Ishikawa (cell line): ENCODE measurements at regions not wholly inside any gene's neighbourhood (a gene's known extent, or its start where the extent isn't known, plus 50 kb on each side); places are given as distances from the start of the nearest gene placed in this dataset.
A peak's percentile ranks its signal among the peaks of the same experiment; 100 is the strongest.

ENCODE experiments used
- CEBPB ChIP-seq: IDR thresholded peaks from 2 replicates; pipeline ENCODE4 v1.6.1; 2012
- CREB1 ChIP-seq: IDR thresholded peaks from 2 replicates; pipeline ENCODE4 v1.6.1; 2012; ENCODE audit warnings: low read depth
- EGR1 ChIP-seq: IDR thresholded peaks from 2 replicates; pipeline ENCODE4 v1.6.1; 2012
- EP300 ChIP-seq: IDR thresholded peaks from 2 replicates; pipeline ENCODE4 v1.6.1; 2012; ENCODE audit warnings: borderline replicate concordance
- FOXM1 ChIP-seq: IDR thresholded peaks from 2 replicates; pipeline ENCODE4 v1.6.1; 2012; ENCODE audit warnings: low read depth, borderline replicate concordance
- MAX ChIP-seq: IDR thresholded peaks from 2 replicates; pipeline ENCODE4 v1.6.1; 2012
- NFIC ChIP-seq: IDR thresholded peaks from 2 replicates; pipeline ENCODE4 v1.6.1; 2012
- RAD21 ChIP-seq: IDR thresholded peaks from 2 replicates; pipeline ENCODE4 v1.6.1; 2012; ENCODE audit warnings: low read depth
- TAF1 ChIP-seq: IDR thresholded peaks from 2 replicates; pipeline ENCODE4 v1.6.1; 2012; ENCODE audit warnings: low read depth, mild to moderate bottlenecking
- TCF12 ChIP-seq: IDR thresholded peaks from 2 replicates; pipeline ENCODE4 v1.6.1; 2012; ENCODE audit warnings: low read depth
- TEAD4 ChIP-seq: IDR thresholded peaks from 2 replicates; pipeline ENCODE4 v1.6.1; 2012
- YY1 ChIP-seq: IDR thresholded peaks from 2 replicates; pipeline ENCODE4 v1.6.1; 2012; ENCODE audit warnings: low read depth
- ZBTB7A ChIP-seq: IDR thresholded peaks from 2 replicates; pipeline ENCODE4 v1.6.1; 2012; ENCODE audit warnings: low read depth
- TF ChIP-seq, protein P1 (sequence below): IDR thresholded peaks from 2 replicates; pipeline ENCODE4 v1.6.1; 2012
- TF ChIP-seq, protein P2 (sequence below): IDR thresholded peaks from 2 replicates; pipeline ENCODE4 v1.6.1; 2012; ENCODE audit warnings: low read depth, mild to moderate bottlenecking

DNA sequence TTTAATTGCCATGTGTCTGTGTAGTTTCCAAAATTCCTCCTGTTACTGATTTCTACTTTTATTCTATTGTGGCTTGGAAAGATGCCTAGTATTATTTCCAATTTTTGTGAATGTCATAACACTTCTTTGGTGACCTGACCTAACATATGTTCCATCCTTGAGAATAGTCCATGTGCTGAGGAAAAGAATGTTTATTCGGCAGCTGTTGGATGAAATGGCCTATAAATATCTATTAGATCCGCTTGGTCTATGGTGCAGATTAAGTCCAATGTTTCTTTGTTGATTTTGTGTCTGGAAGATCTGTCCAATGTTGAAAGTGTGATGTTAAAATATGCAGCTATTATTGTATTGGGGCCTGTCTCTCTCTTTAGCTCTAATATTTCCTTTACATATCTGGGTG is 219.2 kb upstream of the HDX start:
- TF ChIP-seq MAX (no peak), CREB1 (no peak), TCF12 (no peak), TEAD4 (no peak), EP300 (no peak), RAD21 (no peak), ZBTB7A (no peak), FOXM1 (no peak), CEBPB (no peak), NFIC (no peak), YY1 (no peak)
- TF ChIP-seq, protein P1, sequence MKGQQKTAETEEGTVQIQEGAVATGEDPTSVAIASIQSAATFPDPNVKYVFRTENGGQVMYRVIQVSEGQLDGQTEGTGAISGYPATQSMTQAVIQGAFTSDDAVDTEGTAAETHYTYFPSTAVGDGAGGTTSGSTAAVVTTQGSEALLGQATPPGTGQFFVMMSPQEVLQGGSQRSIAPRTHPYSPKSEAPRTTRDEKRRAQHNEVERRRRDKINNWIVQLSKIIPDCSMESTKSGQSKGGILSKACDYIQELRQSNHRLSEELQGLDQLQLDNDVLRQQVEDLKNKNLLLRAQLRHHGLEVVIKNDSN: no peak
- TF ChIP-seq, protein P2, sequence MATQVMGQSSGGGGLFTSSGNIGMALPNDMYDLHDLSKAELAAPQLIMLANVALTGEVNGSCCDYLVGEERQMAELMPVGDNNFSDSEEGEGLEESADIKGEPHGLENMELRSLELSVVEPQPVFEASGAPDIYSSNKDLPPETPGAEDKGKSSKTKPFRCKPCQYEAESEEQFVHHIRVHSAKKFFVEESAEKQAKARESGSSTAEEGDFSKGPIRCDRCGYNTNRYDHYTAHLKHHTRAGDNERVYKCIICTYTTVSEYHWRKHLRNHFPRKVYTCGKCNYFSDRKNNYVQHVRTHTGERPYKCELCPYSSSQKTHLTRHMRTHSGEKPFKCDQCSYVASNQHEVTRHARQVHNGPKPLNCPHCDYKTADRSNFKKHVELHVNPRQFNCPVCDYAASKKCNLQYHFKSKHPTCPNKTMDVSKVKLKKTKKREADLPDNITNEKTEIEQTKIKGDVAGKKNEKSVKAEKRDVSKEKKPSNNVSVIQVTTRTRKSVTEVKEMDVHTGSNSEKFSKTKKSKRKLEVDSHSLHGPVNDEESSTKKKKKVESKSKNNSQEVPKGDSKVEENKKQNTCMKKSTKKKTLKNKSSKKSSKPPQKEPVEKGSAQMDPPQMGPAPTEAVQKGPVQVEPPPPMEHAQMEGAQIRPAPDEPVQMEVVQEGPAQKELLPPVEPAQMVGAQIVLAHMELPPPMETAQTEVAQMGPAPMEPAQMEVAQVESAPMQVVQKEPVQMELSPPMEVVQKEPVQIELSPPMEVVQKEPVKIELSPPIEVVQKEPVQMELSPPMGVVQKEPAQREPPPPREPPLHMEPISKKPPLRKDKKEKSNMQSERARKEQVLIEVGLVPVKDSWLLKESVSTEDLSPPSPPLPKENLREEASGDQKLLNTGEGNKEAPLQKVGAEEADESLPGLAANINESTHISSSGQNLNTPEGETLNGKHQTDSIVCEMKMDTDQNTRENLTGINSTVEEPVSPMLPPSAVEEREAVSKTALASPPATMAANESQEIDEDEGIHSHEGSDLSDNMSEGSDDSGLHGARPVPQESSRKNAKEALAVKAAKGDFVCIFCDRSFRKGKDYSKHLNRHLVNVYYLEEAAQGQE: no peak

GRCh38 chrX:84724576-84724975 is 222.3 kb upstream of the HDX start:
- TF ChIP-seq YY1 (no peak), RAD21 (no peak), CREB1 (no peak), ZBTB7A (no peak), FOXM1 (no peak)

GRCh38 chrX:84729408-84729807 is 227.2 kb upstream of the HDX start:
- TF ChIP-seq, protein P1: no peak
- TF ChIP-seq ZBTB7A (no peak), TAF1 (no peak), NFIC (no peak), EP300 (no peak), EGR1 (no peak), FOXM1 (no peak), MAX (no peak), TCF12 (no peak), YY1 (no peak), CREB1 (no peak), TEAD4 (no peak), RAD21 (no peak), CEBPB (no peak)
- TF ChIP-seq, protein P2: no peak

- TF ChIP-seq, protein P1: no peak
- TF ChIP-seq RAD21: peak; percentile 64
These were observed 227.6 kb upstream of the HDX start for GRCh38 chrX:84729809-84730208.

GRCh38 chrX:84735025-84735424 is 232.8 kb upstream of the HDX start:
- TF ChIP-seq YY1 (no peak), MAX (no peak), NFIC (no peak), CEBPB (no peak), FOXM1 (no peak), EP300 (no peak), CREB1 (no peak), EGR1 (no peak), TCF12 (no peak), RAD21 (no peak), TAF1 (no peak), TEAD4 (no peak), ZBTB7A (no peak)
- TF ChIP-seq, protein P1: no peak
- TF ChIP-seq, protein P2: no peak
